ENCODE measurements at regions not wholly inside any gene's neighbourhood (a gene's known extent, or its start where the extent isn't known, plus 50 kb on each side); places are given as distances from the start of the nearest gene placed in this dataset.
"Not testable (repeated sequence)": the region's sequence is repeated elsewhere in the genome, so short reads cannot be mapped to it uniquely, and the experiment has no call there.

- no peak for DNase-seq (ENCODE audit: low spot score)
These were observed 229.7 kb upstream of the PIK3R1 start for GRCh38 chr5:67985686-67986387.

GRCh38 chr5:67984546-67984945 is 231.0 kb upstream of the PIK3R1 start:
- DNase-seq (ENCODE audit: low spot score), result no peak

DNA sequence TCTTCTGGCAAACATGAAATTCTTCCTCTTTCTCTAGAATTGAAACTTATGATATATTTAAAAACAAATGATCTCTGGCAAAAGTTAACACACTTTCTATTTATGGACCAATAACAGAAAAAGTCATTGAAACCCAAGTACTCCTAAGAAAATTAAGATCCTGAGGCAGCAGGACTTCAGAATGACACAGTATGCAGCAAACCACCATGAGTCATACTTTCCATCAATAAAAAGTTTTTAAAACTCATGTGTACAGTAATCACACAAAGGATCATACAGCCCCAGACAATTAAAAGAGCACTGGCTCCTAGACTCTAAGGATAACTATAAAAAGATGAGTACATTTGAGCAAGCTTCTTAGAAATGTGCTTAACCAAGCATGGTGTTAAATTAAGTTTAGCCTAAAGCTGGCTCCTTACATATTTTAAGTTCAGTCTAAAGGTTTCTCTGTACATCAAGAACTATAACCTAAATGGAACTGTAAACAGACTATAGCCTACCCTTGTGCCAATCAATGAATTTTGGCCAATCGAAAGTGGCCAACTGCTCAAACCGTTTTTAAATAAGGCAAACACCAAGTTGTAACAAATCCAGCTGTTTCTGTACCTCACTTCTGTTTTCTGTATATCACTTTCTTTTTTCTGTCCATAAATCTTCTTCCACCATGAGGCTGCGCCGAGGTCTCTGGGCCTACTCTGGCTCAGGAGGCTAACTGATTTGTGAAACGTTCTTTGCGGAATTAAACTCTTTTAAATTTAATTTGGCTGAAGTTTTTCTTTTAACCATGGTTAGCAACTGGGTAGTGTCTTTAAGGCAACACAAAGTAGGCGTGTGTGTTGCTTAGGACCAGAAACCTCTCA is 232.1 kb upstream of the PIK3R1 start:
- DNase-seq (ENCODE audit: low spot score), result no peak

GRCh38 chr5:67982160-67982559 is 233.4 kb upstream of the PIK3R1 start:
- not testable (repeated sequence) for DNase-seq (ENCODE audit: low spot score)

GRCh38 chr5:67978171-67978570 is 237.4 kb upstream of the PIK3R1 start:
- no peak for DNase-seq (ENCODE audit: low spot score)

DNA sequence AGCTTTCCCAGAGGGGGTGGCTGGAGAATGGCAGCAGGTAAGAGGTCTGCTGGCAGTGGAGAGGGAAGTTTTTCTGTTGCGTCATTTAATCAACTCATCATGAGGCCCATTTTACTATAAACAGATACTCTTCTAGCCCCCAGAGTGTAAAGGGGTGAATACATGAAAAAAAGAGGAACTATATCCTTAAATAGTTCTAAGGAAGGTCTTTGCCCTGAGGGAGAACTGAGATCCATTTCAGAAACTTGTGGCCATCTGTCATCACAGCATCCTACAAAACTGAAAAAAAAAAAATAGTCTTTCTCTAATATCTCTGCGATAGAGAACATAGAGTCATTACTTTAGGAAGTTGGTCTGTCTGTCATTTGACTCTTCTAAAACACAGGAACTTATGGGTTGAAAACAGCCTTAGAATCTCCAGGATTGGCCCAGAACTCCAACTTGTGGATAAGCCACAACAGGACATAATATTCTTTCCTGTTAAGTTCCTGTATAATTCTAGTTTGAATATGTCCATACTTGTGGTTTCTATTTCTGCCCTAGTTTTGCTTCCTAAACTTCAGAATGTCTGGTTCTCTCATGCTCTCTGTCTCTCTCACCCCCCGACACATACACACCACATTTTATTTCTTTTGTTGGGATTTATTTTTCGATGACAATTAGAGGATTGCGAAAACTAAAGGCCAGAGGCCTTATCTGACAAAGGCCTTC is 238.5 kb upstream of the PIK3R1 start:
- no peak for DNase-seq (ENCODE audit: low spot score)

GRCh38 chr5:67976181-67976580 is 239.4 kb upstream of the PIK3R1 start:
- no peak for DNase-seq (ENCODE audit: low spot score)

- DNase-seq (ENCODE audit: low spot score), result no peak
These were observed 241.1 kb upstream of the PIK3R1 start for GRCh38 chr5:67974471-67974870.

DNA sequence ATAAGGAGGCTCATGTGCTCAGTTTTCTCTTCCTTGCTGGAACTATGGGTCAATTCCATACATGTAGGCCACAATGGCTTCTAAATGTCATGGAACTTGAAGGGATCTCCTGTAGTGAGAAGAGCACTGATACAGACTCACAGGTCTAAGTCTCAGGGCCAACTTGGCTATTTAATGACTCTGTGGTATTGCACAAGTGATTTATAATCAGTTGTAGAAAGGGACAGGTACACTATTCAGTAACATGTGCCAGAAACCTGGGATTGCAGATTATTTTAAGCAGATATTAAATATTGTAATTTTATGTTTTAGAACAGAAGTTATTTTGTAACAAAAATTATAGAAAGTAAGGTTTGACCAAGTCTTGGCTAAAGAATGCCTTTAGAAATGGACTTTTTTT is 241.5 kb upstream of the PIK3R1 start:
- no peak for DNase-seq (ENCODE audit: low spot score)

GRCh38 chr5:67971971-67972821 is 243.4 kb upstream of the PIK3R1 start:
- DNase-seq (ENCODE audit: low spot score), result peak; percentile 38

GRCh38 chr5:67971223-67971830 is 244.2 kb upstream of the PIK3R1 start:
- DNase-seq (ENCODE audit: low spot score), result no peak

DNA sequence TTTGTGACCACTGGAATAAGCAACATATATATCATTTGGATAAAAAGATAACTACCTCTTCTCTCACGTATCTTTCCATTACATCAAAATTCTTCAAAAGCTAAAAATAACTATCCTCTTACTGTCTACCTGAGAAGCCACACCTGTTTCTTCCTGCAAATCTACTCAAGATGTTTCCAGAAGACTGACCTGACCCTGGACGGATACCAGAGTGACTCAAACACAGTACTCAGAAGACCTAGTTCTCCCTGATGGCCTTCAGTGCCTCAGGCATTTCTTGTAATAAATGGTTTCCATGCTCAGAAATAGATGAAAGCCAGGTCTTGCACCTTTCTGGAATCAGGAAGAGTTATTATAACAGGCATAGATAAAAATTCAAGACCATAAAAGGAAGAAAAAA is 245.9 kb upstream of the PIK3R1 start:
- DNase-seq (ENCODE audit: low spot score), result no peak

GRCh38 chr5:67969176-67969575 is 246.4 kb upstream of the PIK3R1 start:
- DNase-seq (ENCODE audit: low spot score), result no peak

GRCh38 chr5:67966712-67967111 is 248.8 kb upstream of the PIK3R1 start:
- no peak for DNase-seq (ENCODE audit: low spot score)

- DNase-seq (ENCODE audit: low spot score), result no peak
These were observed 250.9 kb upstream of the PIK3R1 start for GRCh38 chr5:67964619-67965018.

DNA sequence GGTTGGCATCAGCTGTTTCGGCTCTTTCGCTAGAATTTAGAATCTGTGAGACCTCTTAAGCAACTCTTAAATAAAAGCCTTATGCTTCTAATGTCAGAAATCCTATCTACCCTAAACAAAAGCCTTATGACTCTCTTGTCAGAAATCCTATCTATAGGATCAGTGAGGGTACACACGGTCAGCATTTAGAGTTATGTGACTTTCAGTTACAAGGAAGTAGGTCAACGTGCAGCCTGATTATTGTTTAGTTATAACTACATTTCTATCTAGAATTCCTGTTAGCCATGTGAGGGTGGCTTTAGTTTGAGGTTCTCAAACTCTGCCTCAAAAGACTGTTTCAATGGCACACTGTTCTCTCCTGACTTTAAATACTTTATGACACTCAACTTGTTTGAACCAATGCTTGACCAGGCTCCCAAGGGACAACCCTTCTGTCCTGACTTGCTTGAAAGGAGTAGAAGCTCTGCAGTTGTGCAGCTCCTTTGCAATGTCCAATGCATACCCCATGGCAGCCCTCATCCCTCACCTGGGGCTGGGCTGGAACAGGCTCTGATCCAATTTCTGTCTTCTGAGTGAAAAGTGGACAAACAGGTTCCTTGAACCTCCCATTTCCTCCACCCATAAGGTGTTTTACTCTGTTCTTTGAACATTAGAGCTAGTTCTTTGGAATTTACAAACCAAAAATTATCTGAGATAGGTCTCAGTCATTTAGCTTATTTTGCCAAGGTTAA is 251.6 kb upstream of the PIK3R1 start:
- DNase-seq (ENCODE audit: low spot score), result no peak

GRCh38 chr5:67960939-67961338 is 254.6 kb upstream of the PIK3R1 start:
- DNase-seq (ENCODE audit: low spot score), result no peak

DNA sequence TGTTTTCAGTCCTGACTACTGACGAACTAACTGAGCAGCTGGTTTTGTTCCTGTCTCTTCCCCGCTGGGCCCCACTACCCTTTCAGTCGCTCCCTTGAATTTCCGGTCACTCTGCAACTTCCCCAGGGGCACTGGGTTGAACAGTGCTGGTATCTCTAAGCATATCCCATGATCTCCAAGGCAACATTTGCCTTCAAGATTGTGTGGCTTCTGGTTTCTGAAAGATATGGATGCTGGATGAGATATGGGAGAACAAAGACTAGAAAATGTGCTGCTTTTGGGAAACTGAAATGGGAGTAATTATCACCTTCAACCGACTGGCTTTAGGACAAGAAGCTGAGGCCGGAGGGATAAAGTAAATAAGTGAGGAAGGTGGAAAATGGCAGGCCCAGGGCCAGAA is 258.2 kb upstream of the PIK3R1 start:
- peak; percentile 17 for DNase-seq (ENCODE audit: low spot score)

DNA sequence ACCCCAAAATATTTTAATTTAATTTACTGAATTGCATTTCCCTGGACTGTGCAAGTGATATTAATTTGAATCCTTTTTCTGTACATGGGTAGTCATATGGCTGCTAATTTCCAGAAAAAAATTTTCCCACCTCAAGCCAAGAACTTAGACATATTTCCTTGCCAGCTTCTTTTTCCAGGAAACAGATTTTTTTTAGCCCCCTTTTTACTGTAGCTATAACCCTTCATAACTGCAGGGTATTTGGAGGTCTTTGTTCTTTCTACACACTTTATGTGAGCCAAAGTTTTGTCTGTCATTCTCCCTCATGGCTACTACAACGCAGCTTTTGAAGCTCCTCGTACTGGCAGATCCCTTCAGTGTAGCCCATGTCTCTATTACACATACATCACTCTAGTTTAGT is 261.2 kb upstream of the PIK3R1 start:
- DNase-seq (ENCODE audit: low spot score), result no peak

DNA sequence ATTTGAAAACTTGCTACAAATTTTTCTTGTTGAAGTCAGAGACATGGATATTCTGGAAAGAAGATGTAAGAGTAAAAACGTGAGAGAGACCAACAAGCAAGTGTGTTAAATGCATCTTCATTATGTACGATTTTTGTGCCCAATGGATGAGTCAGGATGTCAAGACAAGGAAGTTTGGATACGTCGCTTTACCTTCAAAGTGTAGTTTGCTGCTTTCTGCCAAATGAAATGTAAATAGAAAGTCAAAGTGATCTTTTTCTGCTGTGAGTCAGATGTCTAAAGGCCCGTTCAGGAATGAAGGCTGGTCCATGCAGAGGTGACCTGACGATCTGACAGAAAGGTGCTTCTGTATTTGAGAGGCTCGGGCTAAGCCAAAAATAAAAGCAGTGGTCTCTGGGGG is 273.1 kb upstream of the PIK3R1 start:
- DNase-seq (ENCODE audit: low spot score), result no peak
